Activated T-cell treated with anti-CD3 and anti-CD28 coated beads for 24 hours (primary cell): ENCODE measurements at regions not wholly inside any gene's neighbourhood (a gene's known extent, or its start where the extent isn't known, plus 50 kb on each side); places are given as distances from the start of the nearest gene placed in this dataset.
"Not testable (repeated sequence)": the region's sequence is repeated elsewhere in the genome, so short reads cannot be mapped to it uniquely, and the experiment has no call there.

Experiments
- DNase-seq: peaks from one replicate; pipeline ENCODE4 v3.0.0-alpha.2; 2020; ENCODE audit warnings: low read depth

DNA sequence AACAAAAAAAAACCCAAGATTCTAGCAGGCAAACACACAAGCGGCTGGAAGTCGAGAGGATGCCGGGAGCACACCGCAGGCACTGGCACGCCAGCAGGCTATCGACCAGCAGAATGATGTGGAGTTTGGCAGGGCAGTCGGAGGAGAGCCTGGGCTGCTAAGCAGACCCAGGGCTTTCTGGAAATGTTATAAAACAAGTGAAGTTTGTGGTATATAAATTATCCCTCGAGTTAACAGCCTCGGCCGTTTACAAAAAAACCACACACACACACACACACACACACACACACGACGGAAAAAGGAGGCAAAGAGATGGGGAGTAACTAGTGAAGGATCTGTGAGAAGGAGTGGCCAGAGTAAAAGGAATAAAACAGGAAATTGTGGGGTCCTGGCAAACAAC is 87.2 kb upstream of the IVNS1ABP start:
- no peak for DNase-seq

- DNase-seq, result no peak
These were observed 85.9 kb upstream of the IVNS1ABP start for GRCh38 chr1:185402930-185403329.

GRCh38 chr1:185401019-185401418 is 84.0 kb upstream of the IVNS1ABP start:
- no peak for DNase-seq

DNA sequence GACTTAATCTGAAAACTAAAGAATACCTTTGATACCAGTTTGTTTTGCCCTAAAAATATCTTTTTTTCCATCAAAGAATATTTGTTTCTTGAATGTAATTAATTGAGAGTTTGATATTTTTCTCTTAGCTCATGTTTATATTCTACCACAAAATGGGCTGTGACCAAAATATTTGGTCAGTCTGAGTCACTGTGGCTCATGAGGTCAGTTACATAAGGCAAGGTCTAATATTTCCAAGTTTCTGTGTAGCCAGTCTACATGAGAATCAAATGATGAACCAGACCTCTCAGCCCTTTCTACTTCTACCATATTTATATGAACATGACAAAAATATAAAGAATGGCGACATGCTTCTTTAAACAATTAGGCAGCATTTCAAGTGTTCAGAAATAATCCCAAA is 83.0 kb upstream of the IVNS1ABP start:
- DNase-seq, result no peak

DNA sequence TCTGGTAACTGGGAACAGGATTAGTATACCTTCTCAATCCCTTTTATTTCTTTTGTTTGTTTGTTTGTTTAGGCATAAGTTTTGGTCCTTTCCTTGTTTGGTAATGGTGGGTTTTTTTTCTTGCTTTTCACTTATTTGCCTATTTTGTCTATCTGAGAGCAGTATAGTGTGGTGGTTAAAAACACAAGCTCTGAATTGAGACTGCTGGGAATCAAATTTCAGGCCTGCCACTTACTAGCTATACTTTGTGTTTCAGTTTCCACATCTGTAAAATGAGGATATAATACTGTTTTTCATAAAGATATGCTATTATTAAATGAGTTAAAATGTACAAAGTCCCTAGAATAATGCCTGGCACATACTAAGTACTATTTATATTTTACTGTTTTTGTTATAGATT is 81.6 kb upstream of the IVNS1ABP start:
- no peak for DNase-seq

DNA sequence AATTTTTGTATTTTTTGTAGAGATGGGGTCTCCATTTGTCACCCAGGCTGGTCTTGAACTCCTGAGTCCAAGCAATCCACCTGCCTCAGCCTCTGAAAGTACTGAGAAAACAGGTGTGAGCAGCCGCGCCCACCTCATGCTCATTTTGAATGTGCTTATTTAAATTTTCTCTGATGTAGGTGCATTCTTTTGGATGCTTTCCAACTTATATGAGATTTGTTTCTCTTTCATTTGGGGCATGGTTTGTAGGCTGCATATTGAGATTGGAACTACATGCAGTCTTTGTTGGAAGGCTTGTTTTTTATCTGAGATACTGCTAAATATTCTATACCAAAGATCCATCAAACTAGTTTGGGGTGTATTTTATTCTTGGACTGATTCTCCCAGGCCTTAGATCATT is 81.0 kb upstream of the IVNS1ABP start:
- DNase-seq, result no peak

- DNase-seq, result no peak
These were observed 80.1 kb upstream of the IVNS1ABP start for GRCh38 chr1:185397183-185397582.

DNA sequence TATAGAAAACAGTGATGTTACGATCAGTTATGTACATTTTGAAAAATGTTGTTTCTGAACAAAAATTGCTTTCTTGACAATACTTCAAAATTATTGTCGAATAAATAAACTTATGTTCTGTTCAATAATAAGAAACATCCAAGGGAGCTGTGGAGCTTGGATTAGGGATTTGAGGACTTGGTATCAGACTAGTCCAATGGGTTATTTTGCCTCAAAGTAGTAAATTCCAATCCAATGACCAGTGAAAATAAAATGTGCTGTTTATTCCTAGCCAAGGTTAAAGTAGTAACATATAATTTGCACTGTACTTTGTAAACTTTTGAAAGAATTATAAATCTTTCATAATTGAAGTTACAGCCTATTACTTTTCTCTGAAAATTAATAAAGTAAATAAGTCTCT is 79.1 kb upstream of the IVNS1ABP start:
- DNase-seq, result no peak

DNA sequence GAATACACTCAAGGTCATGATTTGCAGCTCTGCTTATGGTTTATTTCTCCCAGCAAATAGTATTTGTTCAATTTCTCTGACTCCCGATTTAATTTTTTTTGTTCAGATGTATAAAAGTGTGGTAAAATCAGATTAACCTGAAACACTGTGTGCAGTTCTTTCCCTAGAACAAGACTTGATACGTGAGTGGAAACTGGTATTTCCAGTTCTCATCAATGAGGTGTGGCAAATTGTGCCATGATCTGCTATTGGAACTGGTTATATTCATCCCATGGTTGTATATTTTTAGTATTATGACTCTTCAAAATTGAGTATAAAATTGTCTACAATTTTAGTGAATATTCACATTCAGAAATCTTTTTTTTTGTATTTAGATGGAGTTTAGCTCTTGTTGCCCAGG is 76.8 kb upstream of the IVNS1ABP start:
- no peak for DNase-seq

GRCh38 chr1:185393205-185393604 is 76.2 kb upstream of the IVNS1ABP start:
- DNase-seq, result no peak

- DNase-seq, result no peak
These were observed 71.8 kb upstream of the IVNS1ABP start for GRCh38 chr1:185388815-185389214.

DNA sequence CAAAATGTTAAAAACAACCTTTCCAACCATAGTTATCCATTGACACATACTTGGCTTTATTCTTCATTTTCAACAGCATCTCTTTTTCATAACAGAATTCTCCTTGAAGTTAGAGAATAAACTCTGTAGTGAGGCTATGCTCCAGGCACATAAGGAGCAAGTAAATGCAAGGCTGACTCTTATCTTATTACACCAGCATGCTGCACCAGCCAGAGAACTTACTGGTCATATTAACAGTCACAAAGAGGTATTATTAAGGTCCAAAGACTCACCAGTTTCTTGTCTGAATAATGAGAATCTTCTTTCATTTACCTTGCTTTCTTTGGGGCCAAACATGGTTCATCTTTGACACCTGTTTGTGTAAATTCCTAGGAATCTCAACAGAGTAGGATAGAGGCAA is 71.3 kb upstream of the IVNS1ABP start:
- no peak for DNase-seq

DNA sequence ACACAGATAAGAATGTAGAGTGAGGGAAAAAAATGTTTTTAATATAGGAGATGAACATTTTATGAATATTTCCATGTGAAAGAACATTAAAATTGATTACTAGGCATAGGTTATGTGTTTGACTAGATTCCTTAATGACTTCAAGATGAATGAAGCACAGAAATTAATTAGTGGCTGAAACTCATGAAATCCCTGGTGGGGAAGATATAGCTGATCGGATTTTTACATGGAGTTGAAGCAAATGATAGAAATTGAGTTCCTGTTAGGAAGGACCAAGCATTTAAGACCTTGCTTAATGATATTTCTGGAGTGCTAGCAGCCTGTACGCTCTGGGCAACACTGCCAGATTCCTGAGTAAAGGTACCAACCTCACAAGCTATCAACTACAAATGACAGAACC is 68.9 kb upstream of the IVNS1ABP start:
- no peak for DNase-seq

GRCh38 chr1:185383805-185384204 is 66.8 kb upstream of the IVNS1ABP start:
- not testable (repeated sequence) for DNase-seq

GRCh38 chr1:185377831-185378230 is 60.8 kb upstream of the IVNS1ABP start:
- no peak for DNase-seq

DNA sequence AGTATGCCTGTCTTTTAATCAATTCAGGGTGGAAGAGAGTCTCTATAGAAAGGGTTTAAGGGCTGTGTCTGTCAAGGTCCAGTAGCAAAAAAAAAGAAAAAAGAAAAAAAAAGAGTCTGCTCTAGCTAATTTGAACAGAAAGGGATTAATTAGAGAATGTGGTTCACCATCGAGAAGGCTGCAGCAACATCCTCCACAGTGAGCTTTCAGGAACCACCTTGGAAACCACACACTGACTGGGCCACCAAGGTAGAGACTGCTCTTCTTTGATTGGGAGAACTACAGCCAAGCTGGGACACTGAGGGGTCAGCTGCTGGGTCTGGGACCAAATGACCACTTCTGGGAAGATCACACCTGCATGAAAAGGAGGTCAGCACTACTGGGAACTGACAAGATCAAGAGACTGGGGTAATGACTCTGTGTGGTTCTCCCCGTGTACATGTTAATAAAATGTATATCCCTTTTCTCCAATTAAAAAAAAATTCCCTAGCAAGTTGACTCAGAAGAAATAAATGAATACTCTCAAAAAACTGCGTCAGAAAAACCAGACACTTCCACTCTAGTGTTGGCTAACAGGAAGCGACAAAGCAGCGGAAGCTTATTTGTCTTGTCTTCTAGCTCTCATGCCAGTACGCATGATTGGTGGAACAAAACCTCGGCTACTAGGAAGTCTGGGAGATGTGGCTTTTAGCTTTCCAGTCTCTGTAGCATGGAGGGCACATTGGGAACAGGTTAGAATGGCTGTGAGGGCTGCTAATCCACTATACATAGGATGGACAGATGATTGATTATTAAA is 60.0 kb upstream of the IVNS1ABP start:
- no peak for DNase-seq

- DNase-seq, result no peak
These were observed 59.2 kb upstream of the IVNS1ABP start for GRCh38 chr1:185376288-185376687.

DNA sequence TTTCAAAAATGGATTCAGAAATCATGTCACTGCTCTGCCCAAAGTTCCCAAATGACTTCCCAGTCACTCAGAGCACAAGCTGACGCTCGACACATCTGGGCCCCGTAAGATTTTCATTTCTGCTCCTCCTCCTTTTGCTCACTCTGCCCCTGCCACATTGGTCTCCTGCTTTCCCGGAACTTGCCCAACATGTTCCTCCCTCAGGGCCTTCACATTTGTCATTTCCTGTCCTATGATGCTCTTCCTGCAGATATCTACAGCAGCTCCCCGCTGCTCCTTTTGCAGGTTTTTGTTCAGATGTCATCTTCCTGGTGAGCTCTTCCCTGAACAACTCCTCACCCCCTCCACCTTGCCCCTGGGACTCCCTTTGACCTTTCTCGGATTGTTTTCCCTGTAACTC is 58.5 kb upstream of the IVNS1ABP start:
- DNase-seq, result no peak

DNA sequence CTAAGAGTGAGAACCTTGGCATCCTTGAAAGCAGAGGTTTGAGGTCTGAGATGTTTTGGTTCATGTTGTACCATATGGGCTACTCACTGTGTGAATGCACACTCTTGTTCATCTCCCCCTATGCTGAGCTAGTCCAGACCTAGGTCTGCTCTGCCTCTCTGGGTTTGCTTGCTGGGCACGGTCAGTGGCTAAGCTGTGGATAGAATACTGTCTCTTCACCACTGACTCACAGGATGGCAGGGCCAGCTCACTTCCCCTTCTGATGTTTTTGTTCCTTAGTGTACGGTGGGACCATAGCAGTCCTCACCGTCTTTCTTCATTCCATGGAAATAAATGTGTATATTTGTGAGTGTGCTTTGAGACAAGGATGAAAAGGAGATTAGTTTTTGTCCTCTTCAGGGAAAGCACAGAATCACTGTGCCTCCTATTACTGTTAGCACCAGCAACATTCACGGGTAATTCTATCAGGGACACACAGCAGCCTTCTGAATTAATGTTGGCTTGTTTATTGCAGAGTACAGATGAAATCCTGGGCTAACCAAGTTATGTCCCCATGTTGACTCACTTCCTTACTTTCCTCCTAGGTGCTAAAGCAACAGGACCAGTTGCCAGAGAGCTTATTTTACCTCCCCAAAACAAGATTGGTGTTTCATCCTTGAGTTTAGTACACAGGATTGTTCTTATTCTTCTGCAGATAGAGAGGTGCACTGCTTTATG is 56.9 kb upstream of the IVNS1ABP start:
- no peak for DNase-seq

GRCh38 chr1:185369786-185370185 is 52.7 kb upstream of the IVNS1ABP start:
- no peak for DNase-seq

DNA sequence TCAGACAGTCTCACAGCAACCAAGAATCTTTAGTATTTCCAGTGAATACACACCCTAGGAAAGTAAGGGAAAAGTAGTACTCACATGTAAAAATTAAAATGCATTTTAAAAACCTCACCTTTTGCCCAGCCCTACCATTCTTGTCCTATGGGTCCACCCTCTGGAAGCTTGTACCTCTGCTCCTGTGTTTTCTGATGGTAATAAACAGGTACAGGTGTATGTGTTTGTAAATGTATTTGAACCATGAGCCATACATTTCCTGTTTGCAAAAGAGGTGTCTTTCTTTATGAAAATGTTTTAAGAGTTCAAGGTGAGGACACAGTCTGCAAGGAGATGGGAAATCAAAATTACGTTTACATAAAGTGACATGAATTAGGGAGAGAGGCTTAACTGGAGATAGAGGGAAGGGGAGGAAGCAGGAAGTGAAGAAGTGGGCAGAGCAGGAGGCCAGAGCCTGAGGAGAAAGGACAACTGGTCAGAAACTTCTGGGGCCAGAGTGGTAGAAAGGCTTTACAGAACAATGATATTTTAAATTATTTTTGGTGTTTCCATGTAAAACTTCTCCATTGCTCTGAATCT is 52.0 kb upstream of the IVNS1ABP start:
- DNase-seq, result no peak

- DNase-seq, result no peak
These were observed 51.3 kb upstream of the IVNS1ABP start for GRCh38 chr1:185368313-185368855.

GRCh38 chr1:185367218-185367617 is 50.2 kb upstream of the IVNS1ABP start:
- no peak for DNase-seq
